Osteocyte (in vitro differentiated cells): ENCODE measurements at regions not wholly inside any gene's neighbourhood (a gene's known extent, or its start where the extent isn't known, plus 50 kb on each side); places are given as distances from the start of the nearest gene placed in this dataset.

Experiments
- DNase-seq: peaks from one replicate; pipeline ENCODE4 v3.0.0; 2021; ENCODE audit warnings: mixed read lengths; ENCODE audit not compliant: unreplicated experiment; ENCODE audit errors: extremely low spot score
- H3K27ac Mint-ChIP-seq: one replicate; pipeline ENCODE4 v1.8.0; 2021; ENCODE audit warnings: mild to moderate bottlenecking, mixed read lengths; ENCODE audit not compliant: unreplicated experiment
- H3K27me3 Mint-ChIP-seq: one replicate; pipeline ENCODE4 v1.8.0; 2021; ENCODE audit warnings: mixed read lengths; ENCODE audit not compliant: unreplicated experiment
- H3K36me3 Mint-ChIP-seq: one replicate; pipeline ENCODE4 v1.8.0; 2021; ENCODE audit warnings: mixed read lengths; ENCODE audit not compliant: unreplicated experiment
- H3K4me1 Mint-ChIP-seq: one replicate; pipeline ENCODE4 v1.8.0; 2021; ENCODE audit warnings: mixed read lengths; ENCODE audit not compliant: unreplicated experiment
- H3K4me3 Mint-ChIP-seq: one replicate; pipeline ENCODE4 v1.8.0; 2021; ENCODE audit warnings: mild to moderate bottlenecking, moderate library complexity, mixed read lengths; ENCODE audit not compliant: unreplicated experiment
- H3K9me3 Mint-ChIP-seq: one replicate; pipeline ENCODE4 v1.8.0; 2021; ENCODE audit warnings: mixed read lengths; ENCODE audit not compliant: unreplicated experiment
- TF ChIP-seq, protein P1 (sequence below): fragments of 200-600 bp; sonication (generic); IDR thresholded peaks from 2 replicates; pipeline ENCODE4 v1.5.0; 2021; ENCODE audit warnings: antibody characterized with exemption, mild to moderate bottlenecking, moderate library complexity

DNA sequence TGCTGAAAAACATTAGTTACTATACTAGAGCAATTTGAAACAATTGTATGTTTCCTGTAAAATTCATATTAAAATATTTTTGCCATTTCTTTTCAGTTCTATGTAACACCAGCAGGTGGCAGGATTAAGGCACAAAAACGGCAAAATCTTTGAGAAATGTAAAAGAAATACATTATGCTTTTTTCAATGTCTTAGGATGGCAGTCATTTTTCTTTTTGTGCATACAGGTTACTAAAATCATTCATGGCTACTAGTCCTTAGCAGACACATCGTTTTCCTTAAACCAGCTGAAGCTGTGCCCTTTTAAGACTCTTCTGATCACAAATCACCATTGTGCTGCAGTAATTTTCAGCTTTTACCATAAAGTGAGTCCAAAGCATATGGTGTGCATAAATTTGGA, 800.7 kb upstream of the SLITRK5 start:
- no peaks in the 10 kb centered on the region for H3K4me1 Mint-ChIP-seq
- TF ChIP-seq, protein P1, sequence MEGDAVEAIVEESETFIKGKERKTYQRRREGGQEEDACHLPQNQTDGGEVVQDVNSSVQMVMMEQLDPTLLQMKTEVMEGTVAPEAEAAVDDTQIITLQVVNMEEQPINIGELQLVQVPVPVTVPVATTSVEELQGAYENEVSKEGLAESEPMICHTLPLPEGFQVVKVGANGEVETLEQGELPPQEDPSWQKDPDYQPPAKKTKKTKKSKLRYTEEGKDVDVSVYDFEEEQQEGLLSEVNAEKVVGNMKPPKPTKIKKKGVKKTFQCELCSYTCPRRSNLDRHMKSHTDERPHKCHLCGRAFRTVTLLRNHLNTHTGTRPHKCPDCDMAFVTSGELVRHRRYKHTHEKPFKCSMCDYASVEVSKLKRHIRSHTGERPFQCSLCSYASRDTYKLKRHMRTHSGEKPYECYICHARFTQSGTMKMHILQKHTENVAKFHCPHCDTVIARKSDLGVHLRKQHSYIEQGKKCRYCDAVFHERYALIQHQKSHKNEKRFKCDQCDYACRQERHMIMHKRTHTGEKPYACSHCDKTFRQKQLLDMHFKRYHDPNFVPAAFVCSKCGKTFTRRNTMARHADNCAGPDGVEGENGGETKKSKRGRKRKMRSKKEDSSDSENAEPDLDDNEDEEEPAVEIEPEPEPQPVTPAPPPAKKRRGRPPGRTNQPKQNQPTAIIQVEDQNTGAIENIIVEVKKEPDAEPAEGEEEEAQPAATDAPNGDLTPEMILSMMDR, result peak; percentile 74
- H3K36me3 Mint-ChIP-seq, result no peaks in the 10 kb centered on the region
- H3K4me3 Mint-ChIP-seq, result no peak overlapping the region
- no peak for DNase-seq
- no peak overlapping the region for H3K27ac Mint-ChIP-seq
- H3K9me3 Mint-ChIP-seq, result no peaks in the 10 kb centered on the region
- H3K27me3 Mint-ChIP-seq, result no peaks in the 10 kb centered on the region

DNA sequence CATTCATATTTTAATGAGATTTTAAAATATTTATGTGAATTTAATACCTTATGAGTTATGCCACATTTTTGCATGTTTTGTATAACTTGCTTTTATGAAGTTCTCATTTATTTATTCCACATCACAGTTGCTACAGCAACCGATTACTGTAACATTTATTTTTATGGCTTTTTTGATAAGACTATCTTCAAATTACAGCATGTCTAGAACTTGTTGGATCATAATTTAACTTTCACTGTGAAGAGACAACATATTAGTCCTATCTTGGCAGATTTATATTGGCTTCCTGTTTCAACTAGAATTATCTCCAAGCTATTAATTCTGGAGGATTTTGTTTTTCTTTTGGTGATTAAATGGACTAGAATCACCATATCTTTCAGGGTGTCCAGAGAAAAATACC, 793.7 kb upstream of the SLITRK5 start:
- no peaks in the 10 kb centered on the region for H3K9me3 Mint-ChIP-seq
- no peaks in the 10 kb centered on the region for H3K4me1 Mint-ChIP-seq
- no peak for DNase-seq
- no peak overlapping the region for H3K4me3 Mint-ChIP-seq
- no peaks in the 10 kb centered on the region for H3K36me3 Mint-ChIP-seq
- TF ChIP-seq, protein P1, result no peak
- no peaks in the 10 kb centered on the region for H3K27me3 Mint-ChIP-seq
- no peak overlapping the region for H3K27ac Mint-ChIP-seq

DNA sequence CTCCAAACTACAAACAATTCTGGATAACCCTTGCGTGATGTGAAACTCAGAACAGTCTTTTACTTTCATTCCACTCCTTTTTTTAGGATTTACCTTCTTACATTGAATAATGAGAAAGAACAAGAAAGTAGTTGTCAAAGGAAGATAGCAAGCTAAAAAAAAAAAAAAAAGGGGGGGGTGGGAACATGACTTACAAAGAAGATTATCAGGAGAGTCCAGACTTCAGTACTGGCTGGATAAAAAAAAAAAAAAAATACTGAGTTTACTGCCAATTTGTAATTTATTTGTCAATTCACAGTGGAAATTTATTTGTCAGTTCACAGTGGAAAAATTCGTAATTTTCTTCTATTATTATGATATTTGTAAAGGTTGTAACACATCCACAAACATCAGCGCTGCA, 792.4 kb upstream of the SLITRK5 start:
- H3K9me3 Mint-ChIP-seq, result no peaks in the 10 kb centered on the region
- TF ChIP-seq, protein P1, result no peak
- H3K4me1 Mint-ChIP-seq, result no peaks in the 10 kb centered on the region
- no peak overlapping the region for H3K27ac Mint-ChIP-seq
- DNase-seq, result no peak
- H3K36me3 Mint-ChIP-seq, result no peaks in the 10 kb centered on the region
- no peaks in the 10 kb centered on the region for H3K27me3 Mint-ChIP-seq
- H3K4me3 Mint-ChIP-seq, result no peak overlapping the region

DNA sequence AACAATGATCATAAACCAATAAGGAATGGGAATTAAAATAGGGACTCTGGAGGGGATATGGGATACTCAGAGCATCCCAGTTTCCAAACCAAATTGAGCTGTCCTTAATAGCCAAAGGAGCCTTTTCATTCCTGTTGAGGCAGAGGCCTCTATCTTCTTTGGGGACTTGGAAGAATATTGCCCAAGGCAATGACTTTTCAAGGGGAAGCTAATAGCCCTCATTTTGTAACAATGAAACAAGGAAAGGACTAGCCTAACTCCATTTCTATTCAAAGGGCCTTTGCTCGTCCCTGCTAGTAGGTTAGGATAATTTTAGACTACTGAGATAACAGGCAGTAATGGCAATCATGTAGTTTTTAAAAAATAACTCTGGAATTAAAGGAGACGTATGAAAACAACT, 789.8 kb upstream of the SLITRK5 start:
- Mint-ChIP-seq H3K9me3 (no peaks in the 10 kb centered on the region), H3K4me3 (no peak overlapping the region), H3K36me3 (no peaks in the 10 kb centered on the region), H3K27ac (no peak overlapping the region), H3K27me3 (no peaks in the 10 kb centered on the region), H3K4me1 (no peaks in the 10 kb centered on the region)
- DNase-seq, result no peak
- TF ChIP-seq, protein P1, result no peak

DNA sequence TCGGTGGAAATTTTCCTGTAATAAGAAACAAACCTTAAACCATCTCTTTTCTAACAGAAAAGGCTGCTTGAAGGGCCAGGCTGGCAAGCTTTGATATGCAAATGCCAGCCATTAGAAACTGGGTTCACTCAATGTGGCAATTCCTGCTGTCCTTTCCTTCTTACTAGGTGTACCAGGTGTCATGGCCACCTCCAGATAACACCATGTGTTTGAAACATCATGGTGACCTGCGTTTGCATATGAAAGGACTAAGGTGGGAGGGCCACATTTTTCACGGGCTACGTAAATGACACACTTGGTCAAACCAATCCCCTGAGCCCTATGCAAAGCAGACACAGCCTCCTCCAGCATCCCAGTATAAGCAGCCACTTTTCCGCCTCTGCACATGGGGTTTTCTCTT, 789.1 kb upstream of the SLITRK5 start:
- H3K4me3 Mint-ChIP-seq, result no peak overlapping the region
- TF ChIP-seq, protein P1, result no peak
- H3K36me3 Mint-ChIP-seq, result no peaks in the 10 kb centered on the region
- H3K9me3 Mint-ChIP-seq, result no peaks in the 10 kb centered on the region
- no peak overlapping the region for H3K27ac Mint-ChIP-seq
- H3K27me3 Mint-ChIP-seq, result no peaks in the 10 kb centered on the region
- no peaks in the 10 kb centered on the region for H3K4me1 Mint-ChIP-seq
- DNase-seq, result no peak
